ENCODE measurements at regions not wholly inside any gene's neighbourhood (a gene's known extent, or its start where the extent isn't known, plus 50 kb on each side); places are given as distances from the start of the nearest gene placed in this dataset.

GRCh38 chr9:19901586-19901985 is 112.7 kb upstream of the SLC24A2 start (continued):
- no peak for TF ChIP-seq MTF1 (CRISPR knock-in tag; IDR thresholded peaks at IDR 0.05; ENCODE audit: borderline replicate concordance)
- TF ChIP-seq CEBPB (tag; IDR thresholded peaks at IDR 0.05) = no peak
- no peak for TF ChIP-seq SMAD2 (IDR thresholded peaks at IDR 0.05; ENCODE audit: low read depth, low read length)
- no peak for TF ChIP-seq CCAR2 (IDR thresholded peaks at IDR 0.05; ENCODE audit: low read depth, low read length)
- TF ChIP-seq HMBOX1 (IDR thresholded peaks at IDR 0.05) = peak; percentile 99
- TF ChIP-seq C11orf30 (IDR thresholded peaks at IDR 0.05; ENCODE audit: low read depth) = no peak
- peak; percentile 87 for TF ChIP-seq TCF3 (CRISPR knock-in tag; IDR thresholded peaks at IDR 0.05)
- TF ChIP-seq NFRKB (IDR thresholded peaks at IDR 0.05; ENCODE audit: low read depth) = no peak
- TF ChIP-seq JUNB (CRISPR knock-in tag; conservative IDR thresholded peaks at IDR 0.05) = no peak
- TF ChIP-seq IRF1 (CRISPR knock-in tag; IDR thresholded peaks at IDR 0.05; ENCODE audit: borderline replicate concordance) = no peak
- no peak for TF ChIP-seq NR4A1 (CRISPR knock-in tag; IDR thresholded peaks at IDR 0.05)
- TF ChIP-seq NR4A1 (tag; IDR thresholded peaks at IDR 0.05) = no peak
- 0 out of 4 replicates have a peak, but pooled peaks of 1 of the 2 experiments have one; percentile 49 for TF ChIP-seq MAZ (CRISPR knock-in tag; conservative IDR thresholded peaks at IDR 0.05 in 1 of 2, IDR thresholded peaks at IDR 0.05 in 1 of 2)
- TF ChIP-seq CTCF (IDR thresholded peaks at IDR 0.05 in 2 of 3, conservative IDR thresholded peaks at IDR 0.05 in 1 of 3; ENCODE audit: insufficient read depth in 2 of 3, low read depth in 1 of 3, low read length in 3 of 3) = no peak
- TF ChIP-seq DNMT1 (IDR thresholded peaks at IDR 0.05) = no peak
- TF ChIP-seq ZBTB40 (IDR thresholded peaks at IDR 0.05) = no peak
- no peak for TF ChIP-seq ZBTB40 (CRISPR knock-in tag; IDR thresholded peaks at IDR 0.05)
- no peak for TF ChIP-seq ZNF445 (CRISPR knock-in tag; IDR thresholded peaks at IDR 0.05; ENCODE audit: low read depth)
